ENCODE measurements at regions not wholly inside any gene's neighbourhood (a gene's known extent, or its start where the extent isn't known, plus 50 kb on each side); places are given as distances from the start of the nearest gene placed in this dataset.

GRCh38 chr20:52752023-52752422, 220.1 kb upstream of the TSHZ2 start:
- no peak for TF ChIP-seq CTCF (IDR thresholded peaks at IDR 0.05; ENCODE audit: low read depth, low read length, missing input control)
- TF ChIP-seq RAD21 (IDR thresholded peaks at IDR 0.05) = no peak
